CD14-positive monocyte (primary cell): ENCODE measurements at regions not wholly inside any gene's neighbourhood (a gene's known extent, or its start where the extent isn't known, plus 50 kb on each side); places are given as distances from the start of the nearest gene placed in this dataset.
A peak's percentile ranks its signal among the peaks of the same experiment; 100 is the strongest.

Experiments
- DNase-seq, 3 donors: peaks; one replicate each; pipeline ENCODE4 v3.0.0-alpha.2; 2011 to 2022
- H2AFZ ChIP-seq: 2 replicates; pipeline ENCODE4 v1.6.0; 2012; ENCODE audit warnings: mild to moderate bottlenecking, low read depth, low read length, inconsistent platforms; ENCODE audit not compliant: insufficient read depth, poor library complexity, severe bottlenecking
- H3K27ac ChIP-seq, 2 donors: 1 replicate in 1 of 2; 2 replicates in 1 of 2; pipeline ENCODE4 v1.5.1; 2012 to 2013; ENCODE audit warnings: low read length in 2 of 2, control low read depth in 1 of 2, inconsistent platforms in 1 of 2, low read depth in 1 of 2, mild to moderate bottlenecking in 1 of 2
- H3K27me3 ChIP-seq, 2 donors: one replicate each; pipeline versions ENCODE4 v1.6.0 to v1.6.1; 2011 to 2013; ENCODE audit warnings: low read length in 2 of 2; ENCODE audit not compliant: control insufficient read depth in 2 of 2, insufficient read depth in 2 of 2
- H3K36me3 ChIP-seq, 2 donors: replicated peaks in 1 of 2; 1 replicate in 1 of 2; 2 replicates in 1 of 2; pipeline versions ENCODE4 v1.5.1 to v1.6.1; 2012 to 2013; ENCODE audit warnings: low read length in 2 of 2, control low read depth in 1 of 2, inconsistent platforms in 1 of 2, mild to moderate bottlenecking in 1 of 2; ENCODE audit not compliant: insufficient read depth in 2 of 2, control insufficient read depth in 1 of 2
- H3K4me1 ChIP-seq, 2 donors: 1 replicate in 1 of 2; 2 replicates in 1 of 2; pipeline versions ENCODE4 v1.5.1 to v1.6.1; 2012 to 2013; ENCODE audit warnings: low read length in 2 of 2, control low read depth in 1 of 2, inconsistent platforms in 1 of 2, mild to moderate bottlenecking in 1 of 2, moderate library complexity in 1 of 2; ENCODE audit not compliant: insufficient read depth in 2 of 2, control insufficient read depth in 1 of 2
- H3K4me2 ChIP-seq: replicated peaks from 2 replicates; pipeline ENCODE3; 2012; ENCODE audit warnings: low read length, moderate library complexity, mild to moderate bottlenecking; ENCODE audit not compliant: poor library complexity, severe bottlenecking; ENCODE audit errors: extremely low read depth
- H3K4me3 ChIP-seq, 3 experiments: fragments of 200-600 bp in 1 of 3; sonication (generic) in 1 of 3; replicated peaks in 1 of 3; 1 replicate in 2 of 3; 2 replicates in 1 of 3; pipeline ENCODE4 v1.5.1; 2011 to 2013; ENCODE audit warnings: low read length in 3 of 3, mild to moderate bottlenecking in 3 of 3, control low read depth in 2 of 3, low read depth in 2 of 3, inconsistent platforms in 1 of 3, moderate library complexity in 1 of 3
- H3K79me2 ChIP-seq: 2 replicates; pipeline ENCODE4 v1.6.0; 2012; ENCODE audit warnings: mild to moderate bottlenecking, control low read depth, inconsistent platforms, low read length, moderate library complexity; ENCODE audit not compliant: insufficient read depth
- H3K9ac ChIP-seq: 2 replicates; pipeline ENCODE4 v1.6.0; 2017; ENCODE audit warnings: low read length, mild to moderate bottlenecking; ENCODE audit not compliant: insufficient read depth, poor library complexity, severe bottlenecking
- H3K9me3 ChIP-seq, 2 donors: replicated peaks in 1 of 2; 1 replicate in 1 of 2; 2 replicates in 1 of 2; pipeline versions ENCODE4 v1.5.1 to v1.6.1; 2012 to 2013; ENCODE audit warnings: low read length in 2 of 2, control low read depth in 1 of 2; ENCODE audit not compliant: control insufficient read depth in 1 of 2, insufficient read depth in 1 of 2
- H4K20me1 ChIP-seq: 2 replicates; pipeline ENCODE4 v1.6.0; 2012; ENCODE audit warnings: mild to moderate bottlenecking, low read length, control low read depth, moderate library complexity; ENCODE audit not compliant: insufficient read depth
- H3K27ac Mint-ChIP-seq, 7 donors: one replicate each; pipeline ENCODE4 v1.8.0; 2020; ENCODE audit warnings: mild to moderate bottlenecking in 7 of 7, mixed read lengths in 7 of 7, moderate library complexity in 6 of 7, inconsistent platforms in 2 of 7
- H3K27me3 Mint-ChIP-seq, 3 donors: one replicate each; pipeline ENCODE4 v1.8.0; 2021 to 2022; ENCODE audit warnings: low read depth in 3 of 3, mild to moderate bottlenecking in 3 of 3, mixed read lengths in 3 of 3, moderate library complexity in 3 of 3, inconsistent platforms in 1 of 3
- H3K36me3 Mint-ChIP-seq, 2 donors: one replicate each; pipeline ENCODE4 v1.8.0; 2020; ENCODE audit warnings: mixed read lengths in 2 of 2, inconsistent platforms in 1 of 2, mild to moderate bottlenecking in 1 of 2
- H3K4me1 Mint-ChIP-seq: one replicate; pipeline ENCODE4 v1.8.0; 2020; ENCODE audit warnings: mild to moderate bottlenecking, mixed read lengths
- H3K4me3 Mint-ChIP-seq, 2 donors: one replicate each; pipeline ENCODE4 v1.8.0; 2020; ENCODE audit warnings: mild to moderate bottlenecking in 2 of 2, mixed read lengths in 2 of 2, moderate library complexity in 1 of 2
- H3K9me3 Mint-ChIP-seq, 7 donors: one replicate each; pipeline ENCODE4 v1.8.0; 2020 to 2022; ENCODE audit warnings: mixed read lengths in 7 of 7, mild to moderate bottlenecking in 6 of 7, moderate library complexity in 6 of 7, inconsistent platforms in 2 of 7
- WGBS: methylation state at CpG from one replicate; pipeline ENCODE4 v1.1.5; 2013; ENCODE audit warnings: missing lambda C conversion rate; ENCODE audit not compliant: insufficient coverage; 5-methylcytosine and 5-hydroxymethylcytosine counted together
- intact Hi-C, 2 donors: fragments of 100-400 bp; cut with micrococcal nuclease; formaldehyde crosslinking; loops; one replicate each; pipeline versions ENCODE4 v1.15.0 to v1.15.1; 2023
- TF ChIP-seq, protein P1 (sequence below): fragments of 200-600 bp; IDR thresholded peaks from one replicate; pipeline ENCODE4 v1.8.0; 2022; ENCODE audit warnings: antibody characterized with exemption, mild to moderate bottlenecking

GRCh38 chr5:112684737-112685136 is 52.9 kb upstream of the APC start:
- Histone ChIP-seq H3K4me3 (no peak overlapping the region), H3K9ac (no peak overlapping the region), H3K27ac (no peak overlapping the region), H4K20me1 (no peaks in the 10 kb centered on the region), H3K27me3 (peaks cover 12 to 17% of the 10 kb centered on the region in 2 donors), H3K4me1 (no peaks in the 10 kb centered on the region), H2AFZ (no peak overlapping the region), H3K79me2 (no peaks in the 10 kb centered on the region), H3K9me3 (no peaks in the 10 kb centered on the region), H3K4me2 (no peak overlapping the region), H3K36me3 (no peaks in the 10 kb centered on the region)
- intact Hi-C loops, result loop anchor here in 1 of 2 donors (10.0 kb wide), 1 partner anchor 70 kb away; no protein-coding TSS in a partner anchor
- no peak for DNase-seq
- WGBS, result 93% methylated on average over 3 of the region's 4 CpGs
- TF ChIP-seq, protein P1, sequence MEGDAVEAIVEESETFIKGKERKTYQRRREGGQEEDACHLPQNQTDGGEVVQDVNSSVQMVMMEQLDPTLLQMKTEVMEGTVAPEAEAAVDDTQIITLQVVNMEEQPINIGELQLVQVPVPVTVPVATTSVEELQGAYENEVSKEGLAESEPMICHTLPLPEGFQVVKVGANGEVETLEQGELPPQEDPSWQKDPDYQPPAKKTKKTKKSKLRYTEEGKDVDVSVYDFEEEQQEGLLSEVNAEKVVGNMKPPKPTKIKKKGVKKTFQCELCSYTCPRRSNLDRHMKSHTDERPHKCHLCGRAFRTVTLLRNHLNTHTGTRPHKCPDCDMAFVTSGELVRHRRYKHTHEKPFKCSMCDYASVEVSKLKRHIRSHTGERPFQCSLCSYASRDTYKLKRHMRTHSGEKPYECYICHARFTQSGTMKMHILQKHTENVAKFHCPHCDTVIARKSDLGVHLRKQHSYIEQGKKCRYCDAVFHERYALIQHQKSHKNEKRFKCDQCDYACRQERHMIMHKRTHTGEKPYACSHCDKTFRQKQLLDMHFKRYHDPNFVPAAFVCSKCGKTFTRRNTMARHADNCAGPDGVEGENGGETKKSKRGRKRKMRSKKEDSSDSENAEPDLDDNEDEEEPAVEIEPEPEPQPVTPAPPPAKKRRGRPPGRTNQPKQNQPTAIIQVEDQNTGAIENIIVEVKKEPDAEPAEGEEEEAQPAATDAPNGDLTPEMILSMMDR, result no peak
- H3K36me3 Mint-ChIP-seq, result no peaks in the 10 kb centered on the region
- H3K9me3 Mint-ChIP-seq, result peaks cover 0 to 6% (median 4%) of the 10 kb centered on the region in 7 donors
- H3K4me1 Mint-ChIP-seq, result no peaks in the 10 kb centered on the region
- no peak overlapping the region for H3K27ac Mint-ChIP-seq
- H3K27me3 Mint-ChIP-seq, result peaks cover 0 to 16% (median 15%) of the 10 kb centered on the region in 3 donors
- peak overlapping the region in 1 of 2 donors; percentile 7 for H3K4me3 Mint-ChIP-seq

DNA sequence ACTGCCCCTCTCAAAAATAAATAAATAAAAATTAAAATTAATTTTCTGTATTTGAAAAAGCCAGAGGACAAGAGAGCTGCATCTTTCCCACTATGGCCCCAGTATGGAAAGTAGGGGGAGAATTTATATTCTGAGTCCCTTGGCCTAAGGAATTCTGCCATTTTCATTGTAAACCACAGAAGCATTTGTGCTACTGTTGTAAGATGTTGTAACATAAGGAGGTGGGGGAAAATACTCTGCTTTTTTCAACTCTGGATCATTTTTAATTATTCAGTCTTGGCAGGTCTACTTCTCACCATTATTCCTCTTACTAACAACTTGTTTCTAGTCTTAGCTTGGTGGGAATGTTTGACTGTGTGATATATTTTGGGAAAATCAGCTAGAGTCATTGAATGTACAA is 52.3 kb upstream of the APC start:
- intact Hi-C loops, result loop anchor here in 1 of 2 donors (10.0 kb wide), 1 partner anchor 69 kb away; no protein-coding TSS in a partner anchor
- peaks cover 0 to 6% (median 4%) of the 10 kb centered on the region in 7 donors for H3K9me3 Mint-ChIP-seq
- Histone ChIP-seq H3K4me3 (no peak overlapping the region), H3K36me3 (no peaks in the 10 kb centered on the region), H3K9ac (no peak overlapping the region), H3K79me2 (no peaks in the 10 kb centered on the region), H4K20me1 (no peaks in the 10 kb centered on the region), H3K4me2 (no peak overlapping the region), H3K4me1 (no peaks in the 10 kb centered on the region), H3K27me3 (peaks cover 12 to 17% of the 10 kb centered on the region in 2 donors), H3K27ac (no peak overlapping the region), H2AFZ (no peak overlapping the region), H3K9me3 (no peaks in the 10 kb centered on the region)
- peaks cover 0 to 18% (median 16%) of the 10 kb centered on the region in 3 donors for H3K27me3 Mint-ChIP-seq
- TF ChIP-seq, protein P1, result no peak
- no peak overlapping the region for H3K4me3 Mint-ChIP-seq
- H3K4me1 Mint-ChIP-seq, result no peaks in the 10 kb centered on the region
- H3K36me3 Mint-ChIP-seq, result no peaks in the 10 kb centered on the region
- DNase-seq, result no peak
- H3K27ac Mint-ChIP-seq, result no peak overlapping the region
